ENCODE measurements at regions not wholly inside any gene's neighbourhood (a gene's known extent, or its start where the extent isn't known, plus 50 kb on each side); places are given as distances from the start of the nearest gene placed in this dataset.

DNA sequence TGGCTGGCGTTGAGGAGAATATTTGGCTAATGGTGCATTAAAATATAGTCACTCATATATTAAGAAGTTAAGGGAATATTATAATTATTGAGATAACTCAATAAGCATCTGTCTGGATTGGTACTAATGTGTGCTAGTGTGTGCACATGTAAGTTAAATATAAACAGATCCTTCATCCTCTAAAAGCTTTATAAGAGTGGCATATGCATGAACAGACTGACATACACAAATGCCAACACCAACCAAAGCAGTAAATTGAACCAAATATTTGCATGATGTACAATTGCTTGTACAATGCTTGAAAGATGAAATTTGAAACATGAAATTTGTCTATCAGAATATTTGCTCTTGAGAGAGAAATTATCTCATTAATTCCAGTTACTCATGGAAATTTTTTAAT, 344.9 kb downstream of the ADGRL2 start:
- Histone ChIP-seq H3K27me3 (ENCODE audit: control insufficient read depth in 1 of 2, insufficient read depth in 2 of 2, low read length in 2 of 2) (no peaks in the 10 kb centered on the region), H3K27ac (ENCODE audit: low read depth in 1 of 2, low read length in 2 of 2) (no peak overlapping the region), H3K36me3 (ENCODE audit: insufficient read depth, low read length) (no peaks in the 10 kb centered on the region), H3K9me3 (ENCODE audit: control insufficient read depth in 1 of 2, insufficient read depth in 1 of 2, low read length in 2 of 2) (peaks cover 0 to 4% of the 10 kb centered on the region in 2 experiments), H3K4me1 (ENCODE audit: insufficient read depth, low read length) (no peaks in the 10 kb centered on the region), H3K4me3 (ENCODE audit: low read length) (no peak overlapping the region)
- Mint-ChIP-seq H3K27ac (no peak overlapping the region), H3K4me1 (ENCODE audit: low read depth) (no peaks in the 10 kb centered on the region), H3K36me3 (ENCODE audit: low read depth) (no peaks in the 10 kb centered on the region), H3K9me3 (peaks cover 2% of the 10 kb centered on the region), H3K4me3 (no peak overlapping the region), H3K27me3 (no peaks in the 10 kb centered on the region)
- TF ChIP-seq, protein P1, sequence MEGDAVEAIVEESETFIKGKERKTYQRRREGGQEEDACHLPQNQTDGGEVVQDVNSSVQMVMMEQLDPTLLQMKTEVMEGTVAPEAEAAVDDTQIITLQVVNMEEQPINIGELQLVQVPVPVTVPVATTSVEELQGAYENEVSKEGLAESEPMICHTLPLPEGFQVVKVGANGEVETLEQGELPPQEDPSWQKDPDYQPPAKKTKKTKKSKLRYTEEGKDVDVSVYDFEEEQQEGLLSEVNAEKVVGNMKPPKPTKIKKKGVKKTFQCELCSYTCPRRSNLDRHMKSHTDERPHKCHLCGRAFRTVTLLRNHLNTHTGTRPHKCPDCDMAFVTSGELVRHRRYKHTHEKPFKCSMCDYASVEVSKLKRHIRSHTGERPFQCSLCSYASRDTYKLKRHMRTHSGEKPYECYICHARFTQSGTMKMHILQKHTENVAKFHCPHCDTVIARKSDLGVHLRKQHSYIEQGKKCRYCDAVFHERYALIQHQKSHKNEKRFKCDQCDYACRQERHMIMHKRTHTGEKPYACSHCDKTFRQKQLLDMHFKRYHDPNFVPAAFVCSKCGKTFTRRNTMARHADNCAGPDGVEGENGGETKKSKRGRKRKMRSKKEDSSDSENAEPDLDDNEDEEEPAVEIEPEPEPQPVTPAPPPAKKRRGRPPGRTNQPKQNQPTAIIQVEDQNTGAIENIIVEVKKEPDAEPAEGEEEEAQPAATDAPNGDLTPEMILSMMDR (IDR thresholded peaks at IDR 0.05), result no peak
- intact Hi-C loops (cut with DNase I, micrococcal nuclease), result no loop called here
- CTCF ChIA-PET, result no interaction called here
- ATAC-seq (ENCODE audit: poor library complexity) (no peak), DNase-seq (no peak)
- POLR2A ChIA-PET, result no interaction called here

DNA sequence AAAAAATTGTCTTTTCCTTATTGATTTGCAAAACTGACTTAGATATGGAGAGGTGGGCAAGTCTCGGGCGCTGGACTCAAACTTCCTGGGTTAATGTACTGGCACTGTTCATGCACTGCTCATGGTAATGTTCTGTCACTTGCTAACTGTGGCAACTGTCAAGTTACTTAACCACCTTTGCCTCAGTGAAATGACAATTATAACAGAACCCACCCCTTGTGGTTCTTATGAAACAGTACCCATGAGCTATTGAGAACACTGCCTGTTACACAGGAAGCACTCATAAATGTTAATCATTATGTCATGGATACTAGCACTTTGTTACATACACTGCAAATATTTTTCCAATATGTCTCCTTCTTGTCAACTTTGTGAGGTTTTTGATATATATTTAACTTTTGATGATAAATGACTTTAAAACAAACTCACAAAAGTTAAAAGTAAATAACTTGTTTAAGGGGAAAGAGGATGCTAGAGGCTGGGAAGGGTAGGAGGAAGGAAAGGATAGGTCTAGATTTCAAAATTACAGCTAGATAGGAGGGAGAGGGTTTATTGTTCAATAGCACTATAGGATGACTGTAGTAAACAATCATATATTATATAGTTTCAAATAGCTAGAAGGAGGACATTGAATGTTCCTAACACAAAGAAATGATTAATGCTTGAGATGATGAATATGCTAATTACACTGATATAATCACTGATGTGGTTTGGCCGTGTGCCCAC, 342.5 kb downstream of the ADGRL2 start:
- Mint-ChIP-seq H3K9me3 (peaks cover 2% of the 10 kb centered on the region), H3K4me3 (no peak overlapping the region), H3K4me1 (ENCODE audit: low read depth) (no peaks in the 10 kb centered on the region), H3K27me3 (no peaks in the 10 kb centered on the region), H3K27ac (no peak overlapping the region), H3K36me3 (ENCODE audit: low read depth) (no peaks in the 10 kb centered on the region)
- H3K4me1 ChIP-seq (ENCODE audit: insufficient read depth, low read length), result no peaks in the 10 kb centered on the region
- DNase-seq (no peak), ATAC-seq (ENCODE audit: poor library complexity) (no peak)
- no peaks in the 10 kb centered on the region for H3K27me3 ChIP-seq (ENCODE audit: control insufficient read depth in 1 of 2, insufficient read depth in 2 of 2, low read length in 2 of 2)
- TF ChIP-seq, protein P1 (IDR thresholded peaks at IDR 0.05), result no peak
- H3K36me3 ChIP-seq (ENCODE audit: insufficient read depth, low read length), result no peaks in the 10 kb centered on the region
- intact Hi-C loops (cut with DNase I, micrococcal nuclease), result no loop called here
- H3K9me3 ChIP-seq (ENCODE audit: control insufficient read depth in 1 of 2, insufficient read depth in 1 of 2, low read length in 2 of 2), result peaks cover 0 to 3% of the 10 kb centered on the region in 2 experiments
- no peak overlapping the region for H3K27ac ChIP-seq (ENCODE audit: low read depth in 1 of 2, low read length in 2 of 2)
- ChIA-PET POLR2A (no interaction called here), CTCF (no interaction called here)
- H3K4me3 ChIP-seq (ENCODE audit: low read length), result no peak overlapping the region

DNA sequence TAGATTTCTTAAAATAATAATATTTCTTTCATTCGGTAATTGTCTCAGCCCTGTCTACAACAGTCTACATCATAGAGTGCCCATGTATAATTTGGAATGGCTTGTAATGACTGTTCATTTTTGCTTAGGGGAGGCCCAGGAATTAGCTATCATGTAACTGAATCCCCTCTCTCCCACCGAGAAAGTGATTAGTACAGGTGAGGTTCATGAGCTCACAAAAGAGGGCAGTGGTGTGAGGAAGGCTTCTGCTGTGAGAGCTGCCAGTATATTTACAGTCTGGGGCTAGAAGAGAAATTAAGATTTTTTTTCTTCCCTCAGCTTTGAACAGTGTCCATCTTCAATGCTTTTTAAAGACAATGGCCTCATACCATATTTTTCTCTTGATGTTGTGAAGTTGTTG, 340.7 kb downstream of the ADGRL2 start:
- Mint-ChIP-seq H3K4me3 (no peak overlapping the region), H3K36me3 (ENCODE audit: low read depth) (no peaks in the 10 kb centered on the region), H3K4me1 (ENCODE audit: low read depth) (no peaks in the 10 kb centered on the region), H3K27me3 (no peaks in the 10 kb centered on the region), H3K9me3 (peaks cover 2% of the 10 kb centered on the region), H3K27ac (no peak overlapping the region)
- H3K27ac ChIP-seq (ENCODE audit: low read depth in 1 of 2, low read length in 2 of 2), result no peak overlapping the region
- H3K4me1 ChIP-seq (ENCODE audit: insufficient read depth, low read length), result no peaks in the 10 kb centered on the region
- intact Hi-C loops (cut with DNase I, micrococcal nuclease), result no loop called here
- DNase-seq (no peak), ATAC-seq (ENCODE audit: poor library complexity) (no peak)
- H3K4me3 ChIP-seq (ENCODE audit: low read length), result no peak overlapping the region
- H3K27me3 ChIP-seq (ENCODE audit: control insufficient read depth in 1 of 2, insufficient read depth in 2 of 2, low read length in 2 of 2), result no peaks in the 10 kb centered on the region
- TF ChIP-seq, protein P1 (IDR thresholded peaks at IDR 0.05), result no peak
- H3K9me3 ChIP-seq (ENCODE audit: control insufficient read depth in 1 of 2, insufficient read depth in 1 of 2, low read length in 2 of 2), result peaks cover 0 to 4% of the 10 kb centered on the region in 2 experiments
- H3K36me3 ChIP-seq (ENCODE audit: insufficient read depth, low read length), result no peaks in the 10 kb centered on the region
- ChIA-PET POLR2A (interaction anchor here (0.6 kb wide), 1 partner anchor 377 kb away, joined by 3 read pairs; no protein-coding TSS in a partner anchor), CTCF (no interaction called here)
